SU-DHL-6 (cell line): ENCODE measurements at regions not wholly inside any gene's neighbourhood (a gene's known extent, or its start where the extent isn't known, plus 50 kb on each side); places are given as distances from the start of the nearest gene placed in this dataset.

ENCODE experiments used
- H2AFZ ChIP-seq: fragments of 200-600 bp; sonication (generic); 2 replicates; pipeline ENCODE4 v1.6.1; 2014; ENCODE audit warnings: low read depth, mild to moderate bottlenecking, moderate library complexity, mixed read lengths, antibody characterized with exemption, low read length; ENCODE audit not compliant: severe bottlenecking
- H3F3A ChIP-seq: fragments of 200-600 bp; shearing (Covaris generic); 2 replicates; pipeline ENCODE4 v1.6.0; 2016; ENCODE audit warnings: antibody characterized with exemption, mild to moderate bottlenecking; ENCODE audit not compliant: insufficient read depth
- H3K27ac ChIP-seq: fragments of 200-600 bp; sonication (generic); 2 replicates; pipeline ENCODE4 v1.5.1; 2016; ENCODE audit warnings: low read depth, mild to moderate bottlenecking, low read length, moderate library complexity, mixed read lengths
- H3K27me3 ChIP-seq: fragments of 200-600 bp; sonication (generic), shearing (Covaris generic); 2 replicates; pipeline ENCODE4 v1.6.0; 2014; ENCODE audit warnings: mild to moderate bottlenecking, low read length
- H3K36me3 ChIP-seq: fragments of 200-600 bp; sonication (generic); 2 replicates; pipeline ENCODE4 v1.6.1; 2014; ENCODE audit warnings: mild to moderate bottlenecking, low read length, mixed read lengths
- H3K4me2 ChIP-seq: fragments of 300-600, 200-600 bp; shearing (Covaris generic), sonication (generic); 2 replicates; pipeline ENCODE4 v1.6.0; 2014; ENCODE audit warnings: low read length, low read depth, mild to moderate bottlenecking; ENCODE audit not compliant: poor library complexity, severe bottlenecking
- H3K4me3 ChIP-seq: fragments of 200-600 bp; sonication (generic); 2 replicates; pipeline ENCODE4 v1.5.1; 2014; ENCODE audit warnings: antibody characterized with exemption, low read length, mild to moderate bottlenecking, mixed read lengths; ENCODE audit not compliant: insufficient read depth, poor library complexity, severe bottlenecking
- H3K79me2 ChIP-seq: fragments of 200-600 bp; sonication (generic); 2 replicates; pipeline ENCODE4 v1.6.1; 2014; ENCODE audit warnings: mild to moderate bottlenecking, low read length, moderate library complexity; ENCODE audit not compliant: insufficient read depth
- H3K9ac ChIP-seq: fragments of 200-600 bp; sonication (generic); 2 replicates; pipeline ENCODE4 v1.7.0; 2014; ENCODE audit warnings: mild to moderate bottlenecking, low read length
- H3K9me2 ChIP-seq: fragments of 200-600 bp; sonication (generic); replicated peaks from 2 replicates; pipeline ENCODE4 v1.6.1; 2014; ENCODE audit warnings: low read length; ENCODE audit not compliant: insufficient read depth
- H3K9me3 ChIP-seq: fragments of 200-600 bp; sonication (generic); 2 replicates; pipeline ENCODE4 v1.6.1; 2014; ENCODE audit warnings: low read length, mixed read lengths; ENCODE audit not compliant: insufficient read depth
- H4K20me1 ChIP-seq: fragments of 200-600 bp; sonication (generic); 2 replicates; pipeline ENCODE4 v1.6.1; 2014; ENCODE audit warnings: low read depth, mild to moderate bottlenecking, antibody characterized with exemption, low read length, moderate library complexity, mixed read lengths
- CTCF ChIP-seq: fragments of 200-600 bp; sonication (generic); IDR thresholded peaks from one replicate; pipeline ENCODE4 v1.5.1; 2017; ENCODE audit warnings: antibody characterized with exemption, mild to moderate bottlenecking, low read length, moderate library complexity; ENCODE audit not compliant: insufficient read depth, poor library complexity, severe bottlenecking
- EZH2phosphoT487 ChIP-seq: fragments of 200-600 bp; sonication (generic), shearing (Covaris generic); conservative IDR thresholded peaks from 2 replicates; pipeline ENCODE4 v1.6.1; 2018; ENCODE audit warnings: mild to moderate bottlenecking, antibody characterized with exemption, low read length, moderate library complexity, mixed read lengths

- Histone ChIP-seq H3K9me3 (no peaks in the 10 kb centered on the region), H3K4me3 (no peak overlapping the region), H3K27ac (no peak overlapping the region), H3K27me3 (no peaks in the 10 kb centered on the region), H3K36me3 (no peaks in the 10 kb centered on the region), H3K79me2 (no peaks in the 10 kb centered on the region), H3K9me2 (no peaks in the 10 kb centered on the region), H3F3A (no peaks in the 10 kb centered on the region), H4K20me1 (no peaks in the 10 kb centered on the region), H3K4me2 (no peak overlapping the region), H2AFZ (no peak overlapping the region), H3K9ac (no peak overlapping the region)
- TF ChIP-seq EZH2phosphoT487 (no peak), CTCF (no peak)
Measured at GRCh38 chr3:31091748-31092147, 197.3 kb upstream of the GADL1 start.

- H3K27me3 ChIP-seq: no peaks in the 10 kb centered on the region
- no peaks in the 10 kb centered on the region for H4K20me1 ChIP-seq
- H3K9me2 ChIP-seq: no peaks in the 10 kb centered on the region
- H3F3A ChIP-seq: no peaks in the 10 kb centered on the region
- TF ChIP-seq EZH2phosphoT487 (no peak), CTCF (no peak)
- no peaks in the 10 kb centered on the region for H3K9me3 ChIP-seq
- no peak overlapping the region for H2AFZ ChIP-seq
- no peaks in the 10 kb centered on the region for H3K79me2 ChIP-seq
- no peak overlapping the region for H3K27ac ChIP-seq
- H3K4me3 ChIP-seq: no peak overlapping the region
- H3K36me3 ChIP-seq: no peaks in the 10 kb centered on the region
- no peak overlapping the region for H3K9ac ChIP-seq
- no peak overlapping the region for H3K4me2 ChIP-seq
Measured at GRCh38 chr3:31092748-31093589, 198.5 kb upstream of the GADL1 start.

GRCh38 chr3:31093606-31094005 is 199.1 kb upstream of the GADL1 start:
- Histone ChIP-seq H3K4me2 (no peak overlapping the region), H3K4me3 (no peak overlapping the region), H3K27ac (no peak overlapping the region), H3K9me2 (no peaks in the 10 kb centered on the region), H3K36me3 (no peaks in the 10 kb centered on the region), H3K27me3 (no peaks in the 10 kb centered on the region), H3K9me3 (no peaks in the 10 kb centered on the region), H3K9ac (no peak overlapping the region), H4K20me1 (no peaks in the 10 kb centered on the region), H2AFZ (no peak overlapping the region), H3K79me2 (no peaks in the 10 kb centered on the region), H3F3A (no peaks in the 10 kb centered on the region)
- TF ChIP-seq CTCF: no peak
- TF ChIP-seq EZH2phosphoT487: no peak
